ENCODE measurements at regions not wholly inside any gene's neighbourhood (a gene's known extent, or its start where the extent isn't known, plus 50 kb on each side); places are given as distances from the start of the nearest gene placed in this dataset.

GRCh38 chr2:118223511-118223991, 135.3 kb downstream of the INSIG2 start:
- DNase-seq = no peak

- no peak for DNase-seq
These were observed 134.6 kb downstream of the INSIG2 start for GRCh38 chr2:118222672-118223421.

GRCh38 chr2:118222273-118222594, 134.0 kb downstream of the INSIG2 start:
- no peak for DNase-seq

- DNase-seq = peak; percentile 41
These were observed 133.4 kb downstream of the INSIG2 start for GRCh38 chr2:118221536-118222272.

- no peak for DNase-seq
These were observed 131.3 kb downstream of the INSIG2 start for GRCh38 chr2:118219611-118220010.

GRCh38 chr2:118216224-118216623, 128.0 kb downstream of the INSIG2 start:
- DNase-seq = no peak

- DNase-seq = no peak
These were observed 121.5 kb downstream of the INSIG2 start for GRCh38 chr2:118209727-118210126.

GRCh38 chr2:118207889-118208288, 119.6 kb downstream of the INSIG2 start:
- DNase-seq = no peak

GRCh38 chr2:118202707-118203303, 114.5 kb downstream of the INSIG2 start:
- DNase-seq = no peak

- no peak for DNase-seq
These were observed 110.0 kb downstream of the INSIG2 start for GRCh38 chr2:118198268-118198667.

- DNase-seq = no peak
These were observed 108.9 kb downstream of the INSIG2 start for GRCh38 chr2:118197011-118197675.

- no peak for DNase-seq
These were observed 102.2 kb downstream of the INSIG2 start for GRCh38 chr2:118190474-118190873.

GRCh38 chr2:118186858-118187254, 98.6 kb downstream of the INSIG2 start:
- DNase-seq = no peak

- peak; percentile 62 for DNase-seq
These were observed 98.0 kb downstream of the INSIG2 start for GRCh38 chr2:118186110-118186857.

GRCh38 chr2:118185210-118186109, 97.2 kb downstream of the INSIG2 start:
- DNase-seq = no peak

GRCh38 chr2:118183381-118183780, 95.1 kb downstream of the INSIG2 start:
- no peak for DNase-seq

GRCh38 chr2:118179445-118179844, 91.2 kb downstream of the INSIG2 start:
- DNase-seq = no peak

GRCh38 chr2:118177884-118178283, 89.6 kb downstream of the INSIG2 start:
- DNase-seq = no peak

GRCh38 chr2:118177318-118177717, 89.0 kb downstream of the INSIG2 start:
- DNase-seq = no peak

- DNase-seq = no peak
These were observed 88.3 kb downstream of the INSIG2 start for GRCh38 chr2:118176601-118177000.

GRCh38 chr2:118171546-118171945, 83.3 kb downstream of the INSIG2 start:
- no peak for DNase-seq
